Upper lobe of right lung (tissue), 1 donor: ENCODE measurements at regions not wholly inside any gene's neighbourhood (a gene's known extent, or its start where the extent isn't known, plus 50 kb on each side); places are given as distances from the start of the nearest gene placed in this dataset.
"Not testable (repeated sequence)": the region's sequence is repeated elsewhere in the genome, so short reads cannot be mapped to it uniquely, and the experiment has no call there.

Experiments used
- ATAC-seq: fragments of 200-7000 bp; cut with Tn5 transposase; one replicate; pipeline ENCODE4 v1.9.1; 2020; ENCODE audit warnings: mild to moderate bottlenecking, moderate library complexity
- DNase-seq: peaks from one replicate; pipeline ENCODE4 v3.0.0-alpha.2; 2020
- H3K27ac ChIP-seq: fragments of 200-600 bp; one replicate; pipeline ENCODE4 v1.8.0; 2022
- H3K27me3 ChIP-seq: fragments of 200-600 bp; one replicate; pipeline ENCODE4 v1.8.0; 2022; ENCODE audit warnings: mild to moderate bottlenecking
- H3K36me3 ChIP-seq: fragments of 200-600 bp; one replicate; pipeline ENCODE4 v1.8.0; 2022
- H3K4me1 ChIP-seq: fragments of 200-600 bp; one replicate; pipeline ENCODE4 v1.8.0; 2022
- H3K4me3 ChIP-seq: fragments of 200-600 bp; one replicate; pipeline ENCODE4 v1.8.0; 2022; ENCODE audit warnings: mild to moderate bottlenecking
- H3K9me3 ChIP-seq: fragments of 200-600 bp; one replicate; pipeline ENCODE4 v1.8.0; 2022
- intact Hi-C: fragments of 100-400 bp; cut with DNase I; formaldehyde crosslinking; loops from one replicate; pipeline ENCODE4 v1.11.0; 2022
- TF ChIP-seq, protein P1 (sequence below): fragments of 200-600 bp; IDR thresholded peaks from one replicate; pipeline ENCODE4 v1.8.0; 2022; ENCODE audit warnings: antibody characterized with exemption
- donor health status: DM: no; HTN: yes; CAD: no; lungs with severe emphysema.

DNA sequence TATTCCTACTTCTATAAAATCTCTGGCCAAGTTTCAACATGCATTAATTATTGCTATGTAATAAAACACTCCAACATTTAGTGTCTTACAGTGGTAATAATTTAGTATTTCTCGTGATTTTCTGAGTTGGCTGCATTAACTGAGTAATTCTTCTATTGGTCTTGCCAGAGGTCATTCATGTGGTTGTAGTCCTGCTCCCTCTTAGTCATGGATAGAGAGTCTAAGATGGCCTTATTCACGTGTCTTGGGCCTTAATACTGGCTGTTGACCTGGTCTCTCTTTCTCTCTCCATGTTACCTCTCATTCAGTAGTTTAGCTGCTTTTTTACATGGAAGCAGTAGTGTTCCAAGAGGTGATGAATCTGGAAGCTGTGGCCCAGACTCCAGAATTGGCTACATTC, 140.1 kb upstream of the ZBTB20 start:
- no peak for ATAC-seq
- Histone ChIP-seq H3K4me3 (no peak overlapping the region), H3K27ac (no peak overlapping the region), H3K9me3 (no peaks in the 10 kb centered on the region), H3K27me3 (no peaks in the 10 kb centered on the region), H3K36me3 (no peaks in the 10 kb centered on the region), H3K4me1 (no peaks in the 10 kb centered on the region)
- DNase-seq: no peak
- TF ChIP-seq, protein P1, sequence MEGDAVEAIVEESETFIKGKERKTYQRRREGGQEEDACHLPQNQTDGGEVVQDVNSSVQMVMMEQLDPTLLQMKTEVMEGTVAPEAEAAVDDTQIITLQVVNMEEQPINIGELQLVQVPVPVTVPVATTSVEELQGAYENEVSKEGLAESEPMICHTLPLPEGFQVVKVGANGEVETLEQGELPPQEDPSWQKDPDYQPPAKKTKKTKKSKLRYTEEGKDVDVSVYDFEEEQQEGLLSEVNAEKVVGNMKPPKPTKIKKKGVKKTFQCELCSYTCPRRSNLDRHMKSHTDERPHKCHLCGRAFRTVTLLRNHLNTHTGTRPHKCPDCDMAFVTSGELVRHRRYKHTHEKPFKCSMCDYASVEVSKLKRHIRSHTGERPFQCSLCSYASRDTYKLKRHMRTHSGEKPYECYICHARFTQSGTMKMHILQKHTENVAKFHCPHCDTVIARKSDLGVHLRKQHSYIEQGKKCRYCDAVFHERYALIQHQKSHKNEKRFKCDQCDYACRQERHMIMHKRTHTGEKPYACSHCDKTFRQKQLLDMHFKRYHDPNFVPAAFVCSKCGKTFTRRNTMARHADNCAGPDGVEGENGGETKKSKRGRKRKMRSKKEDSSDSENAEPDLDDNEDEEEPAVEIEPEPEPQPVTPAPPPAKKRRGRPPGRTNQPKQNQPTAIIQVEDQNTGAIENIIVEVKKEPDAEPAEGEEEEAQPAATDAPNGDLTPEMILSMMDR: no peak
- intact Hi-C loops: no loop called here

DNA sequence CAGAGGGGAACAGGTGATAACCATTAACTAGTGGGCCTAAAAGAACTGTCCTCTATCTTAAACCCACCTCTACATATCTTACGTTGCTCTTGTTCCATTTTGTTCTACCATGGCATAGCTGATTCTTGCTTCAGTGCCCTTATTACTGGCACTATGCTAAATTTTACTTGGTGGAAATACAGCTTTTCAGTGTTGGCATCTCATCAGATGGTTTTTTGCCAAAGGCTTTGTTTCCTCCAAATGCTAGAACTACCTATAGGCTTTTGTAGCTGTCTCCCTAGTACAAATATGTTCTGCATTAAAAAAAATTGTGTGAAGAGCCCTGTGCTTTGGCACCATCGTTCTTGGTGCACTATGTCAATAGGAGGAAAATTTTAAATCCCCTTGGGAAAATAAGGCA, 145.0 kb upstream of the ZBTB20 start:
- no peak overlapping the region for H3K4me3 ChIP-seq
- H3K36me3 ChIP-seq: no peaks in the 10 kb centered on the region
- H3K9me3 ChIP-seq: no peaks in the 10 kb centered on the region
- no peak for DNase-seq
- TF ChIP-seq, protein P1: no peak
- no peak for ATAC-seq
- intact Hi-C loops: no loop called here
- no peak overlapping the region for H3K27ac ChIP-seq
- no peaks in the 10 kb centered on the region for H3K4me1 ChIP-seq
- H3K27me3 ChIP-seq: no peaks in the 10 kb centered on the region

DNA sequence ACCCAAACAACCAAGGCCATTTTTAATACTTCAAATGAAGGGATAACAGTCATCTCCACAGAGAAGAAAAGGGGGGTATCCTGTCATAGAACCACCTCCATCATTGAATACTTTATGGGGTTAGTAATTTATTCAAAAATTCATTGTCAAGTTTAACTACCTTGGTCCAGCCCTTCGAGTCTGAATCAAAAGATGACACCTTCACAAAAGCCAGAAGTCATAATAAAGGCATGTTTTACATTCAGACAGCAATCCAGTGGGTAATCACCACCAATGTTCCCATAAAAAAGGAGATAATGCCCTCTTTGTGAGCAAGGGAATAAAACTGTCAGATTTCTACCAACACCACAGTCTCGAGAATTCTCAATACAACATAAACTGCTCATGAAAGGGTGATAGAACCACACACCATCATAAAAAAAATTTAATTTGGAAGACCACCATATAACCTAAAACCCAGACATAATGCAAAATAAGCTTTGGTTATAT, 145.6 kb upstream of the ZBTB20 start:
- Histone ChIP-seq H3K27ac (no peak overlapping the region), H3K27me3 (no peaks in the 10 kb centered on the region), H3K9me3 (no peaks in the 10 kb centered on the region), H3K4me3 (no peak overlapping the region), H3K36me3 (no peaks in the 10 kb centered on the region), H3K4me1 (no peaks in the 10 kb centered on the region)
- TF ChIP-seq, protein P1: no peak
- DNase-seq (no peak), ATAC-seq (no peak)
- intact Hi-C loops: no loop called here

DNA sequence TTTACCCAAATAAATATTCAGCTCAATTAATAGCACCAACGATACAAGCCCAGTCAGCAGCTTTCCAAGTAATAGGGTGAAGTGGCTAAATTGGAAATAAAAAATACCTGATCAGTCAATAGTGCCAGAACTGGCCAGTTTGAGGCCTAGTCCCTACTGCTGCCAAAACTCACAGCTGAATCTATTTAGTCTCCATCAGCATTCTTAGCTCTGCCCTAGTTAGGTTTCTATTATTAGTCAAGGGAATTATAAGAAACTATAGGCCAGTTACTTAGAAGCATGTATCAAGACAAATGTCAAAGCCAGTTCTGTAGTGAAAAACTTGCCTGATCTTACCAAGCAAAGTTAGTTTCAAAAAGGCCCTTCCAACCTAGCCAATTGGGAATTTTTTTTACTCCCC, 146.2 kb upstream of the ZBTB20 start:
- no peaks in the 10 kb centered on the region for H3K36me3 ChIP-seq
- H3K9me3 ChIP-seq: no peaks in the 10 kb centered on the region
- H3K27ac ChIP-seq: no peak overlapping the region
- no peaks in the 10 kb centered on the region for H3K27me3 ChIP-seq
- no peaks in the 10 kb centered on the region for H3K4me1 ChIP-seq
- no peak for DNase-seq
- TF ChIP-seq, protein P1: no peak
- no peak for ATAC-seq
- intact Hi-C loops: no loop called here
- no peak overlapping the region for H3K4me3 ChIP-seq

DNA sequence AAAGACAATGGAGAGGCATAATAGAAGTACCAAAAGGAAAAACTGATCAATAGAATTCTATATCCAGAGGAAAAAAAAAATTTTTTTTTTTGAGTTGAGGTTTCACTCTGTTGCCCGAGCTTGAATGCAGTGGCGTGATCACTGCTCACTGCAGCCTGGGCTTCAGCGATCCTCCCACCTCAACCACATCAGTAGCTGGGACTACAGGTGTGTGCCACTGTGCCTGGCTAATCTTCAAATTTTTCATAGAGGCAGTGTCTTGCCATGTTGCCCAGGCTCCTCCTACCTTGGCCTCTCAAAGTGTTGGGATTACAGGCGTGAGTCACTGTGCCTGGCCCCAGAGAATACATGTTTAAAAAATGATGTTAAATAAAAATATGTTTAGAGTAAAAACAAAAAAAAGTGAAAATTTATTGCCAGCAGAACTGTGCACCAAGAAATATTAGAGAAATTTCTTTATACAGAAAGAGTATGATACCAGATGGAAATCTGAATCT, 154.3 kb upstream of the ZBTB20 start:
- no peaks in the 10 kb centered on the region for H3K27me3 ChIP-seq
- no peaks in the 10 kb centered on the region for H3K4me1 ChIP-seq
- no peak overlapping the region for H3K27ac ChIP-seq
- H3K4me3 ChIP-seq: no peak overlapping the region
- no peaks in the 10 kb centered on the region for H3K36me3 ChIP-seq
- TF ChIP-seq, protein P1: no peak
- DNase-seq (no peak), ATAC-seq (no peak)
- intact Hi-C loops: no loop called here
- H3K9me3 ChIP-seq: no peaks in the 10 kb centered on the region

DNA sequence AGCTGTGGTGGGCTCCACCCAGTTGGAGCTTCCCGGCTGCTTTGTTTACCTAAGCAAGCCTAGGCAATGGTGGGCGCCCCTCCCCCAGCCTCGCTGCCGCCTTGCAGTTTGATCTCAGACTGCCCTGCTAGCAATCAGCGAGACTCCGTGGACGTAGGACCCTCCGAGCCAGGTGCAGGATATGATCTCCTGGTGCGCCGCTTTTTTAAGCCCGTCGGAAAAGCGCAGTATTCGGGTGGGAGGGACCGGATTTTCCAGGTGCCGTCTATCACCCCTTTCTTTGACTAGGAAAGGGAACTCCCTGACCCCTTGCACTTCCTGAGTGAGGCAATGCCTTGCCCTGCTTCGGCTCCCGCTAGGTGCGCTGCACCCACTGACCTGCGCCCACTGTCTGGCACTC, 170.9 kb upstream of the ZBTB20 start:
- intact Hi-C loops, H3K36me3 ChIP-seq, DNase-seq, H3K9me3 ChIP-seq, H3K4me3 ChIP-seq, H3K27ac ChIP-seq, H3K4me1 ChIP-seq, H3K27me3 ChIP-seq, ATAC-seq: not testable (repeated sequence)
